ENCODE measurements at regions not wholly inside any gene's neighbourhood (a gene's known extent, or its start where the extent isn't known, plus 50 kb on each side); places are given as distances from the start of the nearest gene placed in this dataset.

DNA sequence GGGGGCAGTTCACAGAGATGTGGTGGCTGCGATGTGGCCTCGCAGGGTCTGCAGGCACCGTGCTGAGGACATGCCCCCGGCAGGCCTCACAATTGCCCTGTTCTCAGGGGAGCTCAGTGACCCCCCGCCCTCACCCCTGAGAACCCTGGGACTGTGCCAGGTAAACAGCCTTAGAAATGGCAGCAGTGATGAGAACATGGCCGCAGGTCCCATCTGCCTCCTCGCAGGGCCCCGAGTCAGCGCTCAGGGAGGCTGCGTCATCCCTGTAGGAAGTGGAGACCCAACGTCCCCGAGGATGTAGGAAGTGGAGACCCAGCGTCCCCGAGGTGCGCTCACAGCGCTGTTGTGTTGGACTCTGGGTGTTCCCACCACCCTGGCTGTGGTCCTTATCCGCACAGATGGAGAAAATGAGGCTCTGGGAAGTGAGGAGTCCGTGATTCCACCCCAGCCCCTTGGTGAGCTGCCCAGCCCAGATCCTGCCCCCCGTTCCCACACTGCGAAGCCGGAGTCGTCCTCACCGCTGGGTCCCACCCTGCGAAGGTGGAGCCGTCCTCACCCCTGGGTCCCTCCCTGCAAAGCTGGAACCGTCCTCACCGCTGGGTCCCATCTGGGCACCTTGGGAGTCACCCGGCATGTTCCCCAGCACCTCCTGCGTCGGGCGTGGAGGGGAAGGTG is 1086.8 kb downstream of the BRD1 start:
- no peak for DNase-seq

DNA sequence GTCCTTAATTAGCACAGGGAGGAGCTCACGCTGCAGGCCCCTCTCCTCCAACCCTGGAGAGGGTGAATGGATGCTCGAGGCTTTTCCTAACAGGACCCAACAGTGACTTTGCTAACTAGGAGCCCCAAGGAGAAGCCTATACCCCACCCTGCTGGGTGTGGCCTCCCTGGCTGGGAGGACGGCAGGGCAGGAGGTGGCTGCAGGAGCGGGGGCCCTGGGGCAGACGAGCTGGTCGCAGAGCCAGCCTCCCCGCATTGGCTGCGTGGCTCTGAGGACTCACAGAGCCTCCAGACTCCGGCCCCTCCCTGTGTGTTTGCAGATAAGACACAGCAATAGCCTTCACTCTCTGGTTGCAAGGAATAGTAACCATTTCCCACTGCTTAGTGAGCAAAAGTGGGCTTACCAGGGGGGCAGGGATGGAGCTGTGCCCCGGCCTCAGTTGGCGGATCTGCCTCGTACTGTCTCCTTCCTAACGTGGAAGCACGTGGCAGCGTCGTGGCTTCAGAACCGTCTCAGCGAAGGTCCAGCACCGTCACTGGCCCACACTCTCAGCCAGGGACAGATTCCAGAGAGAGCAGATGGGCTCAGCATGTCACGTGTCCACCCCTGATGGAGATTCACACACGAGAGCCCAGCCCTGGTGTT is 1087.5 kb downstream of the BRD1 start:
- DNase-seq = no peak

- DNase-seq = no peak
Measured at GRCh38 chr22:48739348-48740085, 1088.2 kb downstream of the BRD1 start.

DNA sequence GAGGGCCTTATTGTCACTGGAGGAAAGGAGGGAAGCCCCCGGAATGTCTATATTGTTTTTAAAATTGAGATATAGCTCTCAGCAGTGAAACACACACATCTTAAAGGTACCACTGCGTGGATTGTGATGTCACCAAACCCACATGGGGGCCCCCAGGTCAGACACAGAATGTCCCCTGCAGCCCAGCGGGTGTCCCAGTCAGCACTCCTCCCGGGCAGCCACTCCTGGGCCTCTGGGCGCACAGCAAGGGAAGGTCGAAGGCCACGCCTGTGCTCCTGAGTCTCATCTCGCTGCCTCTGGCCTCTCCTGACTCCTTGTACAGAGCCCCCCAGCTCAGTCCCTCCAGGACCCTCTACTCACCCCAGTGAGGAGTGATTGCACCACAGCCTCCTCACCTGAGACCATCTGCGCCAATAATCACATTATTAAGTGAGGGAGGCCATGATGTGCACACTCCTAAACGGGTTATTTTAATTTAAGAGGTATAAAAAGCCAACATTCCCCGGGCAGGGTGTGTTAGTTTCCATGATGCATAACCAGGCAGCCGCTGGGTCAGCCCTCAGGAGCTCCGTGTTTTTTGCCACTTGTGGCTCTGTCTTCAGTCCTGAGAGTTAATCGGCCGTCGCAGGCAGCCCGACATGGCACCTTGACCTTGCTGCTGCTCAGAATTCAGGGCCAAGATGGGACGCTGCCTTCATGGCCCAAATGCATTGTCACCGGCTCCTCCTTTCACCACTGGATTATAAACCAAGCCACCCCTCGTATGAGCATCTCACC is 1089.3 kb downstream of the BRD1 start:
- DNase-seq = no peak

GRCh38 chr22:48737461-48738203 is 1090.0 kb downstream of the BRD1 start:
- DNase-seq = no peak

GRCh38 chr22:48736593-48737460 is 1090.8 kb downstream of the BRD1 start:
- DNase-seq = no peak

GRCh38 chr22:48734961-48735360 is 1092.7 kb downstream of the BRD1 start:
- no peak for DNase-seq

DNA sequence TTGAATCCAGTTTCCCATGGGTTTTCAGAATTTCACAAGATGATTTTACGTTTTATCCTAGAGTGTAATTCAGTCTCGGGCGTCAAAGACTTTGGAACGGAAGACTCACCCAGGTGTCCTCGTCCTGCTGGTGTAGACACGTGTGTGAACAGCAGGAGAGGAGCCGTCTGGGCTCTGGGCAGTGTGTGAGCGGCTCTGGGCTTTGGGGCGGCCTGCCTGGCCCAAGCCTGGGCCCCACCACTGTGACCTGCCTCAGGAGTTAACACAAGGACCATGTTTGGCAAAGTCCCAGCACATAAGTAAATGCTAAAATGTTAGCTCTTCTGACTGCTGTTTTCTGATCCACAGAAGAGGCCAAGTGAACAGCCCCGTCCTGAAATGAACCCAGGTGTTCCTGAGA is 1093.3 kb downstream of the BRD1 start:
- DNase-seq = no peak

DNA sequence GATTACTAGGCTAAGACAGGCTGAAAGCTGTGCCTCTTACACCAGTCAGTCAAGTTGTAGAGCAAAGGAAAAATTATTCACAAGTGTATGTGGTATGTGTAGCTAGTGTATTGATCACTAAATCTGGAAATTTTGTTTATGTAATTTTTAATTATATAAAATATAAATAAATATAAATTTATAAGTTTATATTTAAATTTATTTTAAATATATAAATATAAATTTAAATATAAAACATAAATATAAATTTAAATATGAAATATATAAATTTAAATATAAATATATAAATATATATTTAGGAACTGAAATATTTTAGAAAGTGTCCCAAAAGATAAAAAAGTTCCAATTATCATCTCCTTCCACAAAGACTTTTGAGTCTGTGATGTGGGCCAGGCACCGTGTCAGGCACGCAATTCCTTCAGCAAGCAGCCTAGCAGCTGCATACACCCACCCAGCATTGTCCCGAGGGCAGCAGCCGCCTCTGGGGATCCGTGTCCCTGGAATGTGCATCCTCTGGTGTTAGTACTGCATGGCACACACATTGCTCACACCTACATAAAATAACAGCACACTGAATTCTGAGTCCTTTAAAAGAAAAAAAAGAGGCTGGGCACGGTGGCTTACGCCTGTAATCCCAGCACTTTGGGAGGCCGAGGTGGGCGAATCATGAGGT is 1098.0 kb downstream of the BRD1 start:
- no peak for DNase-seq

- DNase-seq = no peak
Measured at GRCh38 chr22:48727454-48728058, 1100.1 kb downstream of the BRD1 start.

DNA sequence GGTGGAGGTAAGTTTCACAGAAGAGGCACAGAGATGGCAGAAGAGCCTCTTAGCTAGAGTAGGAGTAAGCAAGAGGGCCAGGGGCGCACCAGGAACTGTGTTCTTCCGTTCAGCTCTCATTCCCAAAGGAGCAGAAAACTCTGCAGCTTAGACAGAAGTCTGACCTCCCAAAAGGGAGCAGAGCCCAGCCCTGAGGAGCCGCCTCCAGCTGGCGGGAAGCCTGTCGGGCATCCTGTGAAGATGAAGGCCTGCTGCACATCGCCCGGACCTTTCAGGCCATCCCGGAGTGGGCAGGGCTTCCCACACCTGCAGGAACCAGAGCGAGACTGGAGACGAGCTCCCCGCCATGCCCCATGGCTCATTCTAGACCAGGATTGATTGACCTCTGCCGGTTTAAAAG is 1102.8 kb downstream of the BRD1 start:
- DNase-seq = no peak

DNA sequence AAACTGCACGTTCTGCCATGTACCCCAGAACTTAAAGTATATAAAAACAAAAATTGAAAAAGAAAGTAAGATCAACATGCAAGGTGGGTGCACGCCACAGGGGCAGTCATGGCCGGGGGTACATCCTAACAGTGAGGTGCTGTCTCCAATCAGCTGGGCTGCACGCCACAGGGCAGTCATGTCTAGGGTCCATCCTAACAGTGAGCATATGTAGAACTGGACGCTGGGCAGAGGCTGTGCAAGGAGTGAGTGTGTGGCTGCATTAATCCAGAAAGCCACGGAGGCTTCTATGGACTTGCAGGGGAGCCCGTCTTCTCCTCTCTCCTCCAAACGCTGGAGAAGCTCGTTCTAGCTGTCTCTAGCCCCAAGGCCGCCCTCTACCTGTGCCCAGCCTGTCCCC is 1105.0 kb downstream of the BRD1 start:
- DNase-seq = no peak

GRCh38 chr22:48721395-48721669 is 1106.3 kb downstream of the BRD1 start:
- DNase-seq = no peak

DNA sequence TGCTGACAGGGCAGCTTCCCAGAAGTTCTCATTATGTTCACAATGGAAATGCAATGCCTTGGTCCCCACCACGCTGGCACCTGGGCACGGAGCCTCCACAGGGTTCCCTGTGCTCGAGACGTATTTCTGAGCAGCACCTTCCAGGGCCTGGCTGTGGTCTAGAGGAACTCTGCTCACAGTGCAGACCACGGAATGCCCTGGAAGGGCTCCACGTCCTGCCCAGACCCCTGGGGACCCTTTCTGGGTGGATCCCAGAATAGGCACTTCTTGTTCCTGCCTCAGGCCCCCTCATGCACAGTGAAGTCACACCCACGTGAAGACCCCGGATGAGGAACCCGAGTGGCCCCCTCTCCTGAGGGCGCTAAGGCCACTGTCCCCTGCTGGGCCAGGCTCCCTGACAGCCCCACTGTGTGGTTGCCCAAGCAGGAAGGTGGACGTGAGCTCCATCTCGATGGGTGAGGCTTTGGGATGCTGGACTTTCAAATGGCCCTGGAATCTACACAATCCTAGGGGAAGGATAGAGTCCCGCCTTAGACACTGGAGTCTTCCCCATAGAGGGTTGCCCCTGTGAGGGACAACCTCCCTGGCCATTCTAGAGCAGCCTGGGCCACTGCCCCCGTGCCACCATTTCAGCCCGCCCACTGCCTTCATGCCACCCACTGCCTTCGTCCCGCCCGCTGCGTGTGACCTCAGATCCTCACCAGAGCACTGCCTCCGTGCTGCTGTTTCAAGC is 1106.8 kb downstream of the BRD1 start:
- DNase-seq = no peak

DNA sequence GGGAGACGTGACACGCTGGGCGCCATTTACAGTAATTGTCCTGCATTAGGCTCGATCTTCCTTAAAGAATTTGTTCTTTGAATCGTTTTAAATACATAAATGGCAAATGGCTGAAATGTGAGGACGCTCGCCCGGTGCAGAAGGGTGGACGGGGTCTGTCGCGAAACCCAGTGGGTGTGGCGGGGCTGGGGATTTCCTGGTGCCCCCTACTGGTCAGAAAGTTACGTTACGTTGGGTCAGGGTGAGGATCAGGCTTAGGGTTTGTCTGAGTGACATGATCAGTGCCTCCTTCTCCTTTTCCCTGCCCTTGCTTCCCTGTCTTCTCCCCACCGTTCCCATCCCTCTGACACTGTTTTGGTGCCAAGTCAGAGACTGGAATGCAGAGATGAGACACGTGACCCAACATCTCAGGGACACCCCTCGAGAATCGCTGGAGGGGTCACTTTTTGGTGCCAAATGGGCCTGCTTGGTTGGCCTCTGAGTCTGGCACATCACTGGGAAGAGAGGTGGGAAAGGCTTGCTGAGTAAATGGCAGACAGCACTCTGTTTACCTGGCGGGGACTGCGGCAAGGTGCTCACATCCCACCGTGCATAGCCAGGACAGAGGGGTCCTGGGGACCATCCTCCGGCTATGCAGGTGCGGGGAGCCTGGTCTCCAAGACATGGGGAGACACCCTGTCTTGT is 1107.6 kb downstream of the BRD1 start:
- DNase-seq = no peak

GRCh38 chr22:48718818-48719500 is 1108.7 kb downstream of the BRD1 start:
- no peak for DNase-seq

- DNase-seq = peak; percentile 18
Measured at GRCh38 chr22:48717883-48718817, 1109.5 kb downstream of the BRD1 start.
